Skeletal muscle tissue (tissue), 3 donors: ENCODE measurements at regions not wholly inside any gene's neighbourhood (a gene's known extent, or its start where the extent isn't known, plus 50 kb on each side); places are given as distances from the start of the nearest gene placed in this dataset.
A peak's percentile ranks its signal among the peaks of the same experiment; 100 is the strongest.

Experiments used
- H3K27ac ChIP-seq: one replicate; pipeline ENCODE4 v1.7.0; 2013; ENCODE audit warnings: mild to moderate bottlenecking, low read depth, low read length, inconsistent platforms
- H3K27me3 ChIP-seq, 3 donors: one replicate each; pipeline ENCODE4 v1.7.0; 2013; ENCODE audit warnings: low read length in 3 of 3; ENCODE audit not compliant: control insufficient read depth in 3 of 3, insufficient read depth in 3 of 3
- H3K36me3 ChIP-seq, 3 donors: one replicate each; pipeline ENCODE4 v1.7.0; 2013; ENCODE audit warnings: low read length in 3 of 3; ENCODE audit not compliant: control insufficient read depth in 3 of 3, insufficient read depth in 3 of 3
- H3K4me1 ChIP-seq, 3 donors: one replicate each; pipeline ENCODE4 v1.7.0; 2013; ENCODE audit warnings: low read length in 3 of 3, mild to moderate bottlenecking in 3 of 3; ENCODE audit not compliant: control insufficient read depth in 3 of 3, insufficient read depth in 3 of 3
- H3K4me3 ChIP-seq, 3 donors: one replicate each; pipeline ENCODE4 v1.7.0; 2013; ENCODE audit warnings: low read length in 3 of 3
- H3K9ac ChIP-seq, 3 donors: one replicate each; pipeline ENCODE4 v1.7.0; 2013; ENCODE audit warnings: low read length in 3 of 3, mild to moderate bottlenecking in 3 of 3, moderate library complexity in 2 of 3, low read depth in 1 of 3
- H3K9me3 ChIP-seq, 3 donors: one replicate each; pipeline ENCODE4 v1.7.0; 2013; ENCODE audit warnings: low read length in 3 of 3; ENCODE audit not compliant: control insufficient read depth in 3 of 3
- donor health status: Osteomylitis.

- peak overlapping the region in 1 of 3 donors; percentile 3 for H3K4me3 ChIP-seq
- H3K27ac ChIP-seq = peak overlapping the region; percentile 74
These were observed 129.7 kb downstream of the DUSP10 start for GRCh38 chr1:221612047-221612777.

GRCh38 chr1:221620437-221621384, 121.2 kb downstream of the DUSP10 start:
- no peaks in the 10 kb centered on the region for H3K36me3 ChIP-seq
- H3K4me3 ChIP-seq = no peak overlapping the region
- no peaks in the 10 kb centered on the region for H3K9me3 ChIP-seq
- H3K9ac ChIP-seq = no peak overlapping the region
- no peaks in the 10 kb centered on the region for H3K27me3 ChIP-seq
- H3K27ac ChIP-seq = no peak overlapping the region
- peaks cover 0 to 5% (median 3%) of the 10 kb centered on the region in 3 donors for H3K4me1 ChIP-seq

More at GRCh38 chr1:221612047-221612777, 129.7 kb downstream of the DUSP10 start:
- no peaks in the 10 kb centered on the region for H3K9me3 ChIP-seq
- H3K27me3 ChIP-seq = no peaks in the 10 kb centered on the region
- H3K9ac ChIP-seq = peak overlapping the region in 1 of 3 donors; percentile 9
- H3K36me3 ChIP-seq = no peaks in the 10 kb centered on the region
- H3K4me1 ChIP-seq = peaks cover 6 to 10% (median 7%) of the 10 kb centered on the region in 3 donors

GRCh38 chr1:221621683-221622082, 120.2 kb downstream of the DUSP10 start:
- no peaks in the 10 kb centered on the region for H3K27me3 ChIP-seq
- no peak overlapping the region for H3K9ac ChIP-seq
- H3K27ac ChIP-seq = no peak overlapping the region
- H3K4me1 ChIP-seq = peaks cover 0 to 5% (median 3%) of the 10 kb centered on the region in 3 donors
- H3K9me3 ChIP-seq = no peaks in the 10 kb centered on the region
- H3K4me3 ChIP-seq = no peak overlapping the region
- H3K36me3 ChIP-seq = no peaks in the 10 kb centered on the region

GRCh38 chr1:221622389-221622788, 119.5 kb downstream of the DUSP10 start:
- Histone ChIP-seq H3K27ac (no peak overlapping the region), H3K36me3 (no peaks in the 10 kb centered on the region), H3K27me3 (no peaks in the 10 kb centered on the region), H3K4me3 (no peak overlapping the region), H3K9ac (no peak overlapping the region), H3K9me3 (no peaks in the 10 kb centered on the region), H3K4me1 (peaks cover 0 to 5% (median 3%) of the 10 kb centered on the region in 3 donors)

GRCh38 chr1:221625026-221625425, 116.9 kb downstream of the DUSP10 start:
- Histone ChIP-seq H3K27ac (no peak overlapping the region), H3K9me3 (no peaks in the 10 kb centered on the region), H3K4me3 (no peak overlapping the region), H3K9ac (no peak overlapping the region), H3K4me1 (peaks cover 0 to 5% (median 3%) of the 10 kb centered on the region in 3 donors), H3K27me3 (no peaks in the 10 kb centered on the region), H3K36me3 (no peaks in the 10 kb centered on the region)

GRCh38 chr1:221626041-221626440, 115.8 kb downstream of the DUSP10 start:
- Histone ChIP-seq H3K4me1 (peaks cover 0 to 3% (median 2%) of the 10 kb centered on the region in 3 donors), H3K9me3 (no peaks in the 10 kb centered on the region), H3K27me3 (no peaks in the 10 kb centered on the region), H3K4me3 (no peak overlapping the region), H3K9ac (no peak overlapping the region), H3K36me3 (no peaks in the 10 kb centered on the region), H3K27ac (no peak overlapping the region)

- Histone ChIP-seq H3K4me3 (no peak overlapping the region), H3K27me3 (no peaks in the 10 kb centered on the region), H3K9me3 (no peaks in the 10 kb centered on the region), H3K27ac (no peak overlapping the region), H3K4me1 (no peaks in the 10 kb centered on the region), H3K9ac (no peak overlapping the region), H3K36me3 (no peaks in the 10 kb centered on the region)
These were observed 111.7 kb downstream of the DUSP10 start for GRCh38 chr1:221630236-221630635.

- Histone ChIP-seq H3K27ac (no peak overlapping the region), H3K27me3 (no peaks in the 10 kb centered on the region), H3K4me1 (no peaks in the 10 kb centered on the region), H3K9ac (no peak overlapping the region), H3K9me3 (no peaks in the 10 kb centered on the region), H3K36me3 (no peaks in the 10 kb centered on the region), H3K4me3 (no peak overlapping the region)
These were observed 110.3 kb downstream of the DUSP10 start for GRCh38 chr1:221631556-221631955.

- Histone ChIP-seq H3K27me3 (no peaks in the 10 kb centered on the region), H3K36me3 (no peaks in the 10 kb centered on the region), H3K9me3 (no peaks in the 10 kb centered on the region), H3K27ac (no peak overlapping the region), H3K9ac (no peak overlapping the region), H3K4me3 (no peak overlapping the region), H3K4me1 (no peaks in the 10 kb centered on the region)
These were observed 109.8 kb downstream of the DUSP10 start for GRCh38 chr1:221632072-221632471.
